Activated CD4-positive, alpha-beta T cell treated with anti-CD3 and anti-CD28 coated beads for 36 hours (primary cell): ENCODE measurements at regions not wholly inside any gene's neighbourhood (a gene's known extent, or its start where the extent isn't known, plus 50 kb on each side); places are given as distances from the start of the nearest gene placed in this dataset.
A peak's percentile ranks its signal among the peaks of the same experiment; 100 is the strongest.

ENCODE experiments used
- ATAC-seq: fragments of 200-7000 bp; cut with Tn5 transposase; one replicate; pipeline ENCODE4 v1.10.0; 2021; ENCODE audit warnings: mild to moderate bottlenecking, moderate library complexity
- CTCF ChIA-PET: fragments of 350-600 bp; sonication (Branson Sonifier 250); formaldehyde crosslinking; loops from one replicate; lab custom pipeline; 2021; ENCODE audit warnings: antibody characterized with exemption; lab: Charles Lee
- POLR2A ChIA-PET: fragments of 350-600 bp; sonication (Branson Sonifier 250); formaldehyde crosslinking; loops from one replicate; lab custom pipeline; 2021; ENCODE audit warnings: antibody characterized with exemption, inconsistent platforms; lab: Charles Lee
- DNase-seq: peaks from one replicate; pipeline ENCODE4 v3.0.0-alpha.2; 2020
- H3K27ac Mint-ChIP-seq: one replicate; pipeline ENCODE4 v1.8.0; 2021; ENCODE audit warnings: mixed read lengths
- H3K27me3 Mint-ChIP-seq: one replicate; pipeline ENCODE4 v1.8.0; 2021; ENCODE audit warnings: mixed read lengths
- H3K36me3 Mint-ChIP-seq: one replicate; pipeline ENCODE4 v1.8.0; 2021; ENCODE audit warnings: low read depth, mixed read lengths
- H3K4me1 Mint-ChIP-seq: one replicate; pipeline ENCODE4 v1.8.0; 2021; ENCODE audit warnings: mixed read lengths
- H3K4me3 Mint-ChIP-seq: one replicate; pipeline ENCODE4 v1.8.0; 2021; ENCODE audit warnings: mild to moderate bottlenecking, moderate library complexity, mixed read lengths
- H3K9me3 Mint-ChIP-seq: one replicate; pipeline ENCODE4 v1.8.0; 2021; ENCODE audit warnings: low read depth, mixed read lengths
- intact Hi-C, 2 experiments: fragments of 100-400 bp; cut with DNase I in 1 of 2; cut with micrococcal nuclease in 1 of 2; formaldehyde crosslinking; loops; one replicate each; pipeline versions ENCODE4 v1.14.2 to v1.15.1; 2022 to 2024; cut with DNase I, micrococcal nuclease

DNA sequence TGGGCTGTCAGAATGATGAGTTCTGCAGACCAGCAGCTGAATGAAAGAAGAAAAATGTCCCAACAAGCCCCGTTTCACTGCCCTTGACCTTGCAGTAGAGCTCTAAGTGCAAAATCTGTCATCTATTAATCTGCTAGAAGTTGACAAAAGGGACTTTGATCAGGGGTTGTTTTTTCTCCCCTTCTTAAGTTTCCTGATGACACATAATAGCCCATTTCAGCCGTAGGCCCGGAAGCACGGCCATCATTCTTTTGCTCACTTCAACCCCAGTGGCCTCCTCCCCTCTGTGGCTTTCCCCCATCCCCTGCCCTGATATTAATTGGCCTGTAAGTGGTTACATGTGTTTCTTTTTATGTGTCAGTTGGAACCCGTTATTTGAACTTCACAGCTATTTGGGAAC is 298.9 kb downstream of the RPLP1 start:
- H3K27me3 Mint-ChIP-seq: peaks cover 16% of the 10 kb centered on the region
- peaks cover 74% of the 10 kb centered on the region for H3K4me1 Mint-ChIP-seq
- ChIA-PET POLR2A (no interaction called here), CTCF (interaction anchor here (0.8 to 1.3 kb wide), 4 partner anchors 23 to 282 kb away, joined by 3 to 8 read pairs (median 3); no protein-coding TSS in a partner anchor)
- peaks cover 15% of the 10 kb centered on the region for H3K9me3 Mint-ChIP-seq
- no peak for DNase-seq
- no peak for ATAC-seq
- H3K36me3 Mint-ChIP-seq: peaks cover 16% of the 10 kb centered on the region
- H3K27ac Mint-ChIP-seq: no peak overlapping the region
- no peak overlapping the region for H3K4me3 Mint-ChIP-seq
- intact Hi-C loops: loop anchor here (10.0 kb wide), 2 partner anchors 513 to 937 kb away; no protein-coding TSS in a partner anchor

DNA sequence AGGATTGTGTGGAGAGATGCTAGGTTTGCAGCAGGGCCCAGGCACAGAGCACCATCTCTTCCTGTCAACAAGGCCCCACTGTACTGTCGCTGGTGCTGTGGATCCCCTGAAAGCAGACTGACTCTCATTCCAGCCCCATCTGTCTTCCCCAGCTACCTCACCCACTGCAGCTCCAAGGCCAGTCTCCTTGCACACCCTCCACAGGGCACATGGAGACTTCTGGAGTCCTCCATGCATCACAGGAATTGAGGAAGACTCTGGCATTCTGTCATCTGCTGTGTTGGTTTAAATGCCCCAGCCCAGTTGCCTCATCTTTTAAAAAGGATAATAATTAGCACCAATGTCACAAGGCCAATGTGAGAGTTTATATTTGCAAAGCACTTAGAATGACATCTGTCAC is 301.2 kb downstream of the RPLP1 start:
- no peak for DNase-seq
- peaks cover 9% of the 10 kb centered on the region for H3K27me3 Mint-ChIP-seq
- ChIA-PET CTCF (interaction anchor here (0.9 to 1.3 kb wide), 3 partner anchors 10 to 33 kb away, joined by 3 to 4 read pairs (median 3); no protein-coding TSS in a partner anchor), POLR2A (interaction anchor here (0.6 to 0.8 kb wide), 2 partner anchors 10 to 721 kb away, joined by 3 to 4 read pairs; no protein-coding TSS in a partner anchor)
- no peak overlapping the region for H3K27ac Mint-ChIP-seq
- H3K4me3 Mint-ChIP-seq: no peak overlapping the region
- H3K4me1 Mint-ChIP-seq: peaks cover 92% of the 10 kb centered on the region
- intact Hi-C loops: loop anchor here (2.0 to 10.0 kb wide), 5 partner anchors 75 to 939 kb away; no protein-coding TSS in a partner anchor
- peaks cover 19% of the 10 kb centered on the region for H3K36me3 Mint-ChIP-seq
- peaks cover 15% of the 10 kb centered on the region for H3K9me3 Mint-ChIP-seq
- no peak for ATAC-seq

DNA sequence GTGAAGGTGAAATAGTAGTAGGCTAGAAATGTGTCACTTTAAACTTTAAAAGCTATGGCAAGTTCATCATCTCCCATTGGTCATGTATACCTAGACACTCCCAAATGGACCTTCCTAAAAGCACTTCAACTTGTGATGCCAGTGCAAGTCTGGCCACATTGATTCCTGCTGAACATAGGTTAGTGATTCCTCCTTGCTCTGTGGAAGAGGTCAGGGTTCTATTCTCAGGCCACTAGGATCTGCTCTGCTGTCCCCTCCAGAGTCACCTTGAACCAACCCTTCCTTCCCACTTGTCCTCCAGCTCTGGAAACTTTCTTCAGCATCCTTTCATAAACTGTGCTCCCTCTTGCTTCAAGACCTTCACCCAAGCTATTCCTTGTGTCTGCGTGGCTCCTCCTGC is 301.7 kb downstream of the RPLP1 start:
- no peak for ATAC-seq
- DNase-seq: no peak
- intact Hi-C loops: loop anchor here (2.0 to 10.0 kb wide), 5 partner anchors 76 to 940 kb away; no protein-coding TSS in a partner anchor
- Mint-ChIP-seq H3K4me1 (peaks cover 94% of the 10 kb centered on the region), H3K36me3 (peaks cover 19% of the 10 kb centered on the region), H3K9me3 (peaks cover 15% of the 10 kb centered on the region), H3K4me3 (peak overlapping the region; percentile 40), H3K27ac (peak overlapping the region; percentile 93), H3K27me3 (peaks cover 9% of the 10 kb centered on the region)
- CTCF ChIA-PET: interaction anchor here (0.9 to 1.3 kb wide), 3 partner anchors 10 to 33 kb away, joined by 3 to 4 read pairs (median 3); no protein-coding TSS in a partner anchor
- POLR2A ChIA-PET: interaction anchor here (0.8 kb wide), 1 partner anchor 10 kb away, joined by 4 read pairs; no protein-coding TSS in a partner anchor

DNA sequence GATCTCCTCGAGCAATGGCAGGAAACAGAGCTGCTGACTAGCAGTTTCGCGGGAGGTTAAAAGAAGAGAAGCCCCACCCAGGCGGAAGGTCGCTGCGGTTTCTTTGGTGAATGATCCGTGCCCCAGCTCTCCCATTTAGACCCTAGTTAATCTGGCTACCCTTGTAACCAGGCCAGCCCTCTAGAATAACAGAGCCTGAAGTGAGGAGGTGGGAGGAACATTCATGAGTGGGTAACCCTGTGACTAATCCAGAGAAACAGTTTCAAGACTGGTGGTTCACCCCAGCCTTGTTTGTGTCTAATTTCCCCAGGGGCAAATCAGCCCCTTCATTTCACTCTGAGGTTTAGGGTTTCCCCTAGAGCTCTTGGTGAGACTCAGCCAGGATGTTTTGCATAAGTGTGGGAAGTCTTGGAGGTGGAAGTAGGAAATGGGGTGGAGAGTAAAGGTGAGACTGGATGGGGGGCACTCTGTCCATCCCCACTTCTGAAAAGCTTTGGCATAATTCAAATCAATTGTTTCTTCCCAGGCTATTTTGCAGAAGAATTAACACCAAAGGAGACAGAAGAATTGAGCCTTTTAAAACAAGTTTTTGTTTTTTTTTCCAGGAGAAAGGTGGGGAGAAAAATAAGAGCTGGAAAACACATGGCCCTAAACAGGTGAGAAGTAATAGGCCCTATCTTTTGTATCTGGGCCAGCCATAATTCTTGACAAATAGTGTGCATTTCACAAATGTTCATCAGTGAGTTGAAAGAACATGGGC is 303.1 kb downstream of the RPLP1 start:
- Mint-ChIP-seq H3K27me3 (peaks cover 9% of the 10 kb centered on the region), H3K4me1 (peaks cover 94% of the 10 kb centered on the region), H3K27ac (peak overlapping the region; percentile 93), H3K36me3 (peaks cover 21% of the 10 kb centered on the region), H3K9me3 (peaks cover 13% of the 10 kb centered on the region), H3K4me3 (peak overlapping the region; percentile 40)
- peak; percentile 67 for ATAC-seq
- ChIA-PET POLR2A (interaction anchor here (0.7 to 1.2 kb wide), 8 partner anchors 12 to 737 kb away, joined by 3 to 13 read pairs (median 6); partner anchors contain the start of gene TLE3), CTCF (interaction anchor here (0.6 to 1.4 kb wide), 4 partner anchors 36 to 291 kb away, joined by 3 to 9 read pairs (median 3); no protein-coding TSS in a partner anchor)
- DNase-seq: peak; percentile 91
- intact Hi-C loops: loop anchor here (1.0 to 10.0 kb wide), 11 partner anchors 41 to 941 kb away; partner anchors contain the start of gene KIF23 (in 1 of the 2)

DNA sequence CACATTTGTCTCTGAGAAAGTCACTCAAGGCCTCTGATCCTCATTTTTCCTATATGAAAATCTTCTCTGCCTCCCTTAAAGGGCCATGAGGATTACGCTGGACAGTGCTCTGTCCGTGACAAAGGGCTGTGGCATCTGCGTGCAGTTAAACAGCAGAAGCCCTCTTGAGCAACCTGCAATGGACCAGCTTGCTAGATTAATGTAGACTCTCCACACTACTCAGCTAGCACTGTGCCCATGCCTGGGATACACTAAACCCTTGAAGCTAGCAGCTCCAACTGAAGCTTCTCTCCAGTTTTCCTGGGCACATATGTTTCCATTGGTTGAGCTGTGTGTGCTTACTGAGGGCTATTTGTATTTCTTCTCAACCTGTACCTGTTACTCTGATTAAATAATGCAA is 303.8 kb downstream of the RPLP1 start:
- ATAC-seq (no peak), DNase-seq (no peak)
- POLR2A ChIA-PET: interaction anchor here (0.7 to 1.2 kb wide), 3 partner anchors 288 to 340 kb away, joined by 3 to 4 read pairs (median 3); no protein-coding TSS in a partner anchor
- Mint-ChIP-seq H3K36me3 (peaks cover 23% of the 10 kb centered on the region), H3K9me3 (peaks cover 13% of the 10 kb centered on the region), H3K27ac (peak overlapping the region; percentile 93), H3K4me1 (peaks cover 95% of the 10 kb centered on the region), H3K27me3 (peaks cover 9% of the 10 kb centered on the region), H3K4me3 (peak overlapping the region; percentile 40)
- CTCF ChIA-PET: interaction anchor here (0.6 to 1.7 kb wide), 5 partner anchors 42 to 743 kb away, joined by 3 to 9 read pairs (median 3); partner anchors contain the start of gene TLE3
- intact Hi-C loops: loop anchor here (5.0 to 10.0 kb wide), 6 partner anchors 179 to 942 kb away; partner anchors contain the start of gene KIF23 (in 1 of the 2)

DNA sequence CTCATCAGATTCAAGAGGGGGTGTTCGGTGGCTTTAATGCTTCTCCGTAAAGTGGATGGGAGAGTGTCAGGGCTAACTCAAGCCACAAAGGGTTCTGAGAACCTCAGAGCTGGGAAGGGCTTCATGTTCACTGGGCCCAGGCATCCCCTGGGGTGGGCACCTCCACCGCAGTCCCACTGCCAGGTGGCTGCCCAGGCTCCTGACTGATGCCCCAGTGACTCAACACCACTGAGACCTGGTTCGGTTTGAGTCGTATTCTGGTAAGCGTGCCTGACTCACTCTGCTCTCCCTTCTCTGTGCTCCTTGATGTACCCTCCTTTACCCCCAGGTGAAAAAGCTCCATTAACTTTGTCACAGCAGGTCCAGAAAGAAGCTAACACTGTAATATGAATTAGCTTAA is 304.6 kb downstream of the RPLP1 start:
- DNase-seq (peak; percentile 88), ATAC-seq (peak; percentile 63)
- H3K4me1 Mint-ChIP-seq: peaks cover 97% of the 10 kb centered on the region
- H3K27ac Mint-ChIP-seq: peak overlapping the region; percentile 93
- H3K4me3 Mint-ChIP-seq: peak overlapping the region; percentile 40
- intact Hi-C loops: loop anchor here (1.0 to 10.0 kb wide), 7 partner anchors 180 to 942 kb away; partner anchors contain the start of gene KIF23 (in 1 of the 2)
- peaks cover 23% of the 10 kb centered on the region for H3K36me3 Mint-ChIP-seq
- CTCF ChIA-PET: interaction anchor here (0.9 to 1.7 kb wide), 6 partner anchors 10 to 742 kb away, joined by 3 to 8 read pairs (median 3); partner anchors contain the start of gene TLE3
- peaks cover 13% of the 10 kb centered on the region for H3K9me3 Mint-ChIP-seq
- H3K27me3 Mint-ChIP-seq: peaks cover 5% of the 10 kb centered on the region
- POLR2A ChIA-PET: interaction anchor here (0.5 to 1.2 kb wide), 5 partner anchors 43 to 789 kb away, joined by 3 to 10 read pairs (median 3); no protein-coding TSS in a partner anchor

DNA sequence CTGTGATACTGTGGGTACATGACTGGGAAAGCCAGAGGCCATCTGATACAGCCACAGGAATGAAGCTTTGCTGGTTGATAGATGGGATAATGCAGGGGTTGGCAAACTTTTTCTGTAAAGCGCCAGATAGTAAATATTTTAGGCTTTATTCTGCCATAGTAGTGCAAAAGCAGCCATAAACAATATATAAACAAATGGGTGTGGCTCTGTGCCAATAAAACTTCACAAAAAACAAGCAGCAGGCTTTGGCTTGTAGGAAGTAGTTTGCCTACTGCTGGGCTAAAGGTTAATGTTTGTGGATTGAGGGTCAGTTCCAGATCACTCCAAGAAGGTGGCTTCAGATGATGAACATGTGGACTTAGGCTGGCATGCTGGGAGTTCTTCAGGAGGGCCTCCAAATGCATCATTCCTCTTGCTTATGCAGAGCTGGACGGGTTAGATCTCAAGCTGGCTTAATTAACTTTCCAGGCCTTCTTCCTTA is 305.7 kb downstream of the RPLP1 start:
- CTCF ChIA-PET: interaction anchor here (0.6 to 1.1 kb wide), 5 partner anchors 9 to 721 kb away, joined by 3 to 5 read pairs (median 3); no protein-coding TSS in a partner anchor
- Mint-ChIP-seq H3K9me3 (peaks cover 7% of the 10 kb centered on the region), H3K4me1 (peaks cover 95% of the 10 kb centered on the region), H3K27me3 (peaks cover 5% of the 10 kb centered on the region), H3K4me3 (peak overlapping the region; percentile 17), H3K36me3 (peaks cover 18% of the 10 kb centered on the region), H3K27ac (peak overlapping the region; percentile 94)
- ATAC-seq: no peak
- POLR2A ChIA-PET: interaction anchor here (0.9 to 1.0 kb wide), 2 partner anchors 44 to 340 kb away, joined by 3 read pairs; no protein-coding TSS in a partner anchor
- DNase-seq: no peak
- intact Hi-C loops: loop anchor here (1.0 to 10.0 kb wide), 10 partner anchors 181 to 944 kb away; partner anchors contain the start of gene KIF23 (in 1 of the 2)

DNA sequence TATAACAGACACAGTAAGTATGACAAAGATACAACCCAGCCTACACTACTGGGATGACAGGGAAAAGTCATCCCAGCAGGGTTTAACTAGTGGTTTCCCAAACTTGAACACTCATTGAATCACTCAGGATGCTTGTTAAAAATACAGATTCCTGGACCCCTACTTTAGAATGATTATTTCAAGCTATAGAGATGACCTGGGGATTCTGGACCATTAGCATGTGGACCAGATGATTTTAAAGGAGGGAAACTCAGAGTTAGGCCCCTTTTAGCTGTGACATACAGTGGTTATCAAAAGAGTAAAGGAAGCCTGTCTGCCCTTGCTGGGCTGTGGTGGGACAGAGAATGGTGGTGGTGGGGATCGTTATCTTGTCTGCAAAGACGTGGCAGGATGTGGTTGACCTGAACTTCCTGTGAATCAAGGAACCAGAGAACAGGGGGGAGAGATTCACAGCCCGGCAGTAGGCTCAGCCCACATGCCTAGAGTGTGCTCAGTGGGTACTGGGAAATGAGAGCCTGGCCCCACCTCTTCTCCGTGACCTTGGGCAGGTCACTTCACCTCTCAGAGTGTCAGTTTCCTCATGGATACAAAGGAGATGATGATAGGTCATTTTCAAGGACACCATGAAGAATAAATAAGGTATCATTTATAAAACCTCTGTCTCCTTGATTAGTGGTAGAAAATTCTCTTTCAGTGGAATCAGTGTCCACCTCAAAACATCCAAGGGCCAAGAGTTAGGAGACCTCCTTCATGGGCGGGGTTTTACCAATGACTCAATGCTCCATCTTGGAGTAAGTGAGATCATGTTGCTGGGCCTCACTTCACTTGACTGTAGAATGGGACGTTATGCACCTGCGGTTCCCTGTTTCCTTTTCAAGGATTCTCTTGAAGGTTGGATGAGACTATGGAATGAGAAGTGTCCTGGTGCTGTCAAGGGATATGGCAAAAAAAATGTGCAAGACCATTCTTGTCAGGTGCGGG is 306.5 kb downstream of the RPLP1 start:
- ChIA-PET CTCF (interaction anchor here (0.6 to 1.4 kb wide), 4 partner anchors 9 to 721 kb away, joined by 4 to 5 read pairs (median 4); no protein-coding TSS in a partner anchor), POLR2A (interaction anchor here (0.6 to 1.3 kb wide), 3 partner anchors 79 to 339 kb away, joined by 3 read pairs; no protein-coding TSS in a partner anchor)
- H3K27ac Mint-ChIP-seq: peak overlapping the region; percentile 94
- H3K9me3 Mint-ChIP-seq: peaks cover 4% of the 10 kb centered on the region
- H3K36me3 Mint-ChIP-seq: peaks cover 12% of the 10 kb centered on the region
- intact Hi-C loops: loop anchor here (1.0 to 10.0 kb wide), 13 partner anchors 45 to 944 kb away; partner anchors contain the start of gene KIF23 (in 1 of the 2)
- peak; percentile 57 for ATAC-seq
- peaks cover 5% of the 10 kb centered on the region for H3K27me3 Mint-ChIP-seq
- DNase-seq: peak; percentile 93
- H3K4me3 Mint-ChIP-seq: peak overlapping the region; percentile 17
- H3K4me1 Mint-ChIP-seq: peaks cover 88% of the 10 kb centered on the region

DNA sequence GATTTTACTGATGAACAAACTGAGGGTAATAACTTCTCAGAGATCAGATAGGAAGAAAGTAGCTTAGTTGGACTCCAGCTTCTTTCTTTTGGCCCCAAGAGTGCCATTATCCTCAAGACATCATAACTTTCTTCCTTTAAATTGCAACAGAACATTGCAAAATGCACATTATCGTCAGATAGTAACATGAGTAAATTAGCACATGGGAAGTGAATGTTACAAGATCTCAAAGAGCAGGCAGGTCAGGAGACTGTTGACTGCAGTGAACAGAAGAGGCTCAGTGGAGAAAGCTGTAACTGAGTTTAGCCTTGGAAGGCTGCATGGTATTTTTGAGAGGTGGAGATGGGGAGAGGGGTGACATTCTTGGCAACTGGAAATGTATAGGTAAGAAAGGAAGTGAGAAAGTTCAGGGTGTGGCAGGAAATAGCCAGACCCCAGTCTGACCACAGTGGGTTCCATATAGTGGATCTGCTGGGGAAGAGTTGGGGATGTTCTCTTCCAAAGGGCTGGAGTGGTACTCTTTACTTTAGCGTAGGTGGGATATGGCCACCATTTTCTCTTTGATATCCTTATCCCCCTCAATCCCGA is 307.7 kb downstream of the RPLP1 start:
- H3K27ac Mint-ChIP-seq: peak overlapping the region; percentile 94
- peak; percentile 34 for DNase-seq
- H3K9me3 Mint-ChIP-seq: no peaks in the 10 kb centered on the region
- ChIA-PET POLR2A (interaction anchor here (0.8 to 1.2 kb wide), 3 partner anchors 43 to 744 kb away, joined by 3 to 7 read pairs (median 5); no protein-coding TSS in a partner anchor), CTCF (interaction anchor here (0.8 to 1.4 kb wide), 4 partner anchors 11 to 726 kb away, joined by 3 to 5 read pairs (median 4); no protein-coding TSS in a partner anchor)
- peak overlapping the region; percentile 12 for H3K4me3 Mint-ChIP-seq
- intact Hi-C loops: loop anchor here (1.0 to 2.0 kb wide), 3 partner anchors 292 to 788 kb away; no protein-coding TSS in a partner anchor
- H3K4me1 Mint-ChIP-seq: peaks cover 76% of the 10 kb centered on the region
- ATAC-seq: no peak
- H3K36me3 Mint-ChIP-seq: peaks cover 7% of the 10 kb centered on the region
- H3K27me3 Mint-ChIP-seq: no peaks in the 10 kb centered on the region
